H9 (cell line): ENCODE measurements at regions not wholly inside any gene's neighbourhood (a gene's known extent, or its start where the extent isn't known, plus 50 kb on each side); places are given as distances from the start of the nearest gene placed in this dataset.

Experiments used
- DNase-seq: peaks from one replicate; pipeline ENCODE4 v3.0.0-alpha.2; 2017
- H2AFZ ChIP-seq: one replicate; pipeline ENCODE4 v1.6.1; 2013; ENCODE audit warnings: mild to moderate bottlenecking, low read length, control low read depth, moderate library complexity
- H2AK5ac ChIP-seq: 2 replicates; pipeline ENCODE4 v1.6.1; 2013; ENCODE audit warnings: low read length, control low read depth, mixed read lengths; ENCODE audit not compliant: insufficient read length
- H2BK120ac ChIP-seq: one replicate; pipeline ENCODE4 v1.6.1; 2013; ENCODE audit warnings: low read depth, mild to moderate bottlenecking, low read length, control low read depth, inconsistent platforms; ENCODE audit not compliant: poor library complexity, severe bottlenecking
- H2BK12ac ChIP-seq: 2 replicates; pipeline ENCODE4 v1.6.1; 2013; ENCODE audit warnings: low read length, control low read depth, mixed read lengths, low read depth; ENCODE audit not compliant: insufficient read length
- H2BK15ac ChIP-seq: 2 replicates; pipeline ENCODE4 v1.6.1; 2013; ENCODE audit warnings: low read depth, low read length, control low read depth
- H2BK20ac ChIP-seq: one replicate; pipeline ENCODE4 v1.6.1; 2013; ENCODE audit warnings: low read depth, mild to moderate bottlenecking, low read length, control low read depth, inconsistent platforms; ENCODE audit not compliant: poor library complexity, severe bottlenecking
- H2BK5ac ChIP-seq: 2 replicates; pipeline ENCODE4 v1.6.1; 2013; ENCODE audit warnings: low read length, control low read depth, mixed read lengths; ENCODE audit not compliant: insufficient read length
- H3K14ac ChIP-seq: 2 replicates; pipeline ENCODE4 v1.6.1; 2013; ENCODE audit warnings: low read length, control low read depth; ENCODE audit not compliant: insufficient read depth
- H3K18ac ChIP-seq: 2 replicates; pipeline ENCODE4 v1.6.1; 2013; ENCODE audit warnings: low read depth, mild to moderate bottlenecking, mixed read lengths, low read length, control low read depth; ENCODE audit not compliant: insufficient read length
- H3K23ac ChIP-seq: 2 replicates; pipeline ENCODE4 v1.6.1; 2013; ENCODE audit warnings: low read length, control low read depth, mixed read lengths, low read depth; ENCODE audit not compliant: insufficient read length
- H3K23me2 ChIP-seq: 2 replicates; pipeline ENCODE4 v1.6.1; 2013; ENCODE audit warnings: low read depth, mild to moderate bottlenecking, mixed read lengths, low read length, control low read depth; ENCODE audit not compliant: insufficient read length, poor library complexity, severe bottlenecking
- H3K27ac ChIP-seq: 2 replicates; pipeline ENCODE4 v1.5.1; 2013; ENCODE audit warnings: low read length, control low read depth, mixed read lengths, low read depth; ENCODE audit not compliant: insufficient read length
- H3K27me3 ChIP-seq: 2 replicates; pipeline ENCODE4 v1.6.1; 2013; ENCODE audit warnings: low read length, control low read depth, inconsistent platforms; ENCODE audit not compliant: insufficient read depth
- H3K4ac ChIP-seq: 2 replicates; pipeline ENCODE4 v1.6.1; 2013; ENCODE audit warnings: low read depth, mild to moderate bottlenecking, control low read depth, inconsistent platforms, low read length, moderate library complexity
- H3K4me1 ChIP-seq: 2 replicates; pipeline ENCODE4 v1.6.1; 2013; ENCODE audit warnings: low read length, control low read depth, inconsistent platforms; ENCODE audit not compliant: insufficient read depth
- H3K4me2 ChIP-seq: 2 replicates; pipeline ENCODE4 v1.6.1; 2013; ENCODE audit warnings: low read length, control low read depth, mixed read lengths; ENCODE audit not compliant: insufficient read length, insufficient read depth
- H3K56ac ChIP-seq: 2 replicates; pipeline ENCODE4 v1.6.1; 2013; ENCODE audit warnings: low read depth, mild to moderate bottlenecking, mixed read lengths, low read length, control low read depth; ENCODE audit not compliant: insufficient read length
- H3K79me1 ChIP-seq: 2 replicates; pipeline ENCODE4 v1.6.1; 2013; ENCODE audit warnings: low read depth, mild to moderate bottlenecking, moderate library complexity, low read length, control low read depth, inconsistent platforms; ENCODE audit not compliant: insufficient read depth, poor library complexity, severe bottlenecking
- H3K79me2 ChIP-seq: 2 replicates; pipeline ENCODE4 v1.6.1; 2013; ENCODE audit warnings: low read length, control low read depth, inconsistent platforms; ENCODE audit not compliant: insufficient read depth
- H3K9ac ChIP-seq: 2 replicates; pipeline ENCODE4 v1.6.1; 2013; ENCODE audit warnings: low read length, control low read depth, mixed read lengths; ENCODE audit not compliant: insufficient read length; ENCODE audit errors: extremely low read depth
- H3K9me3 ChIP-seq: one replicate; pipeline ENCODE4 v1.6.1; 2013; ENCODE audit warnings: low read depth, low read length, inconsistent platforms; ENCODE audit not compliant: control insufficient read depth
- H3T11ph ChIP-seq: one replicate; pipeline ENCODE4 v1.6.1; 2013; ENCODE audit warnings: mild to moderate bottlenecking, low read length, control low read depth, inconsistent platforms
- H4K20me1 ChIP-seq: one replicate; pipeline ENCODE4 v1.6.1; 2013; ENCODE audit not compliant: control insufficient read depth, insufficient read length, insufficient read depth
- H4K5ac ChIP-seq: 2 replicates; pipeline ENCODE4 v1.6.1; 2013; ENCODE audit warnings: low read depth, mild to moderate bottlenecking, mixed read lengths, low read length, control low read depth; ENCODE audit not compliant: insufficient read length
- H4K8ac ChIP-seq: replicated peaks from 2 replicates; pipeline ENCODE4 v1.6.1; 2013; ENCODE audit warnings: low read length, control low read depth, mixed read lengths, low read depth; ENCODE audit not compliant: insufficient read length
- H4K91ac ChIP-seq: 2 replicates; pipeline ENCODE4 v1.6.1; 2013; ENCODE audit warnings: low read depth, mild to moderate bottlenecking, moderate library complexity, mixed read lengths, low read length, control low read depth; ENCODE audit not compliant: insufficient read length
- H3K27ac Mint-ChIP-seq, 3 experiments: 2 replicates in 2 of 3; 3 replicates in 1 of 3; pipeline ENCODE4 v1.8.0; 2020 to 2021; ENCODE audit warnings: mixed read lengths in 3 of 3, mild to moderate bottlenecking in 1 of 3, moderate library complexity in 1 of 3
- H3K27me3 Mint-ChIP-seq: 2 replicates; pipeline ENCODE4 v1.8.0; 2021; ENCODE audit warnings: low read depth, mild to moderate bottlenecking, moderate library complexity, mixed read lengths
- H3K36me3 Mint-ChIP-seq, 3 experiments: 2 replicates in 2 of 3; 3 replicates in 1 of 3; pipeline ENCODE4 v1.8.0; 2020 to 2021; ENCODE audit warnings: low read depth in 3 of 3, mixed read lengths in 3 of 3; ENCODE audit not compliant: insufficient read depth in 1 of 3
- H3K4me1 Mint-ChIP-seq, 2 experiments: 2 replicates each; pipeline ENCODE4 v1.8.0; 2020; ENCODE audit warnings: mixed read lengths in 2 of 2
- H3K4me3 Mint-ChIP-seq, 2 experiments: 2 replicates in 1 of 2; 3 replicates in 1 of 2; pipeline ENCODE4 v1.8.0; 2020 to 2021; ENCODE audit warnings: mild to moderate bottlenecking in 2 of 2, mixed read lengths in 2 of 2, moderate library complexity in 1 of 2
- H3K9me3 Mint-ChIP-seq, 2 experiments: 2 replicates in 1 of 2; 3 replicates in 1 of 2; pipeline ENCODE4 v1.8.0; 2020; ENCODE audit warnings: mild to moderate bottlenecking in 2 of 2, mixed read lengths in 2 of 2, moderate library complexity in 1 of 2
- WGBS: extraction: QIAGEN DNeasy Blood & Tissue Kit; methylation state at CpG from one replicate; pipeline ENCODE4 v1.1.7; 2013; ENCODE audit warnings: missing lambda C conversion rate, low lambda C conversion rate, mixed read lengths; ENCODE audit not compliant: insufficient read length; ENCODE audit errors: extremely low coverage; 5-methylcytosine and 5-hydroxymethylcytosine counted together
- TF ChIP-seq, protein P1 (sequence below): fragments of 200-600 bp; sonication (generic); conservative IDR thresholded peaks from 3 replicates; pipeline ENCODE4 v1.8.0; 2021; ENCODE audit warnings: antibody characterized with exemption, mild to moderate bottlenecking

DNA sequence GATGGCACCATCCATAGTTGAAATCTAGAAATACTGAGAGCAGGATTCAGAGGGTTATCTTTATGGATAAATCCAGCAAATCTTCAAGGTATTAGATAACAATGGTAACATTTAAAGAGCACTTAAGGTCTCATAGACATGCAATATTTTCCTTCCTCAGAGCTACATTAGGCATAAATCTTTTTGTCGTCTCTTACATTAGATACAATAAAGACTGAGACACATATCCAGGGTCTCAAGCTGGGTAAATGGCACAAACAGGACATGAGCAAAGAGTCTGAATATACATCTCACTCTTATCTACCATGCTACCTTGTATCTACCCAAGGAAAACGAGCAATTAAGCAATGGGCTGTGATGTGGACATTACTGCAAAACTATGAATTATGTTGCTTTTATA is 927.3 kb upstream of the EPHA6 start:
- no peak overlapping the region for H3K4me3 Mint-ChIP-seq
- Histone ChIP-seq H3K27ac (no peak overlapping the region), H2BK120ac (no peak overlapping the region), H3K18ac (no peak overlapping the region), H3K79me1 (no peaks in the 10 kb centered on the region), H3K4ac (no peak overlapping the region), H3K4me1 (no peaks in the 10 kb centered on the region; the same call in 1 of the 2 replicates), H4K8ac (no peak overlapping the region), H3K23me2 (no peaks in the 10 kb centered on the region), H3K27me3 (peaks cover 6% of the 10 kb centered on the region; the same call in 1 of the 2 replicates), H2BK5ac (no peak overlapping the region), H3T11ph (no peak overlapping the region), H3K23ac (no peak overlapping the region), H2BK20ac (no peak overlapping the region), H4K91ac (no peak overlapping the region), H2BK12ac (no peak overlapping the region), H3K9me3 (no peaks in the 10 kb centered on the region), H3K9ac (no peak overlapping the region), H3K4me2 (no peak overlapping the region), H4K5ac (no peak overlapping the region), H3K14ac (no peak overlapping the region), H2AFZ (no peak overlapping the region), H3K56ac (no peak overlapping the region), H2AK5ac (no peak overlapping the region), H3K79me2 (no peaks in the 10 kb centered on the region), H2BK15ac (no peak overlapping the region), H4K20me1 (no peaks in the 10 kb centered on the region)
- peaks cover 13% of the 10 kb centered on the region for H3K27me3 Mint-ChIP-seq
- TF ChIP-seq, protein P1, sequence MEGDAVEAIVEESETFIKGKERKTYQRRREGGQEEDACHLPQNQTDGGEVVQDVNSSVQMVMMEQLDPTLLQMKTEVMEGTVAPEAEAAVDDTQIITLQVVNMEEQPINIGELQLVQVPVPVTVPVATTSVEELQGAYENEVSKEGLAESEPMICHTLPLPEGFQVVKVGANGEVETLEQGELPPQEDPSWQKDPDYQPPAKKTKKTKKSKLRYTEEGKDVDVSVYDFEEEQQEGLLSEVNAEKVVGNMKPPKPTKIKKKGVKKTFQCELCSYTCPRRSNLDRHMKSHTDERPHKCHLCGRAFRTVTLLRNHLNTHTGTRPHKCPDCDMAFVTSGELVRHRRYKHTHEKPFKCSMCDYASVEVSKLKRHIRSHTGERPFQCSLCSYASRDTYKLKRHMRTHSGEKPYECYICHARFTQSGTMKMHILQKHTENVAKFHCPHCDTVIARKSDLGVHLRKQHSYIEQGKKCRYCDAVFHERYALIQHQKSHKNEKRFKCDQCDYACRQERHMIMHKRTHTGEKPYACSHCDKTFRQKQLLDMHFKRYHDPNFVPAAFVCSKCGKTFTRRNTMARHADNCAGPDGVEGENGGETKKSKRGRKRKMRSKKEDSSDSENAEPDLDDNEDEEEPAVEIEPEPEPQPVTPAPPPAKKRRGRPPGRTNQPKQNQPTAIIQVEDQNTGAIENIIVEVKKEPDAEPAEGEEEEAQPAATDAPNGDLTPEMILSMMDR, result no peak
- WGBS, result no CpG with 5 or more reads among the region's 2 CpGs
- no peak overlapping the region for H3K27ac Mint-ChIP-seq
- H3K9me3 Mint-ChIP-seq, result peaks cover 0 to 1% of the 10 kb centered on the region in 2 experiments; a peak in 1 of 5 replicates
- H3K4me1 Mint-ChIP-seq, result peaks cover 8 to 12% of the 10 kb centered on the region in 2 experiments
- no peaks in the 10 kb centered on the region; a peak in 1 of 7 replicates for H3K36me3 Mint-ChIP-seq
- no peak for DNase-seq
